Gastroesophageal sphincter (tissue), 3 donors: ENCODE measurements at regions not wholly inside any gene's neighbourhood (a gene's known extent, or its start where the extent isn't known, plus 50 kb on each side); places are given as distances from the start of the nearest gene placed in this dataset.

ENCODE experiments used
- CTCF ChIP-seq, 4 experiments: fragments of 200-600 bp in 2 of 4; fragments of 450-650 bp in 2 of 4; sonication (generic) in 1 of 4; IDR thresholded peaks; one replicate each; pipeline ENCODE4 v1.5.1; 2017 to 2019; ENCODE audit warnings: antibody characterized with exemption in 4 of 4, mild to moderate bottlenecking in 2 of 4, moderate library complexity in 2 of 4
- EP300 ChIP-seq: sonication (generic); formaldehyde crosslinking; IDR thresholded peaks from one replicate; pipeline ENCODE4 v1.6.1; 2017; ENCODE audit warnings: antibody characterized with exemption, mild to moderate bottlenecking
- POLR2A ChIP-seq, 2 donors: fragments of 450-650 bp; IDR thresholded peaks; one replicate each; pipeline ENCODE4 v1.6.1; 2017; ENCODE audit warnings: antibody characterized with exemption in 2 of 2, mild to moderate bottlenecking in 2 of 2, moderate library complexity in 1 of 2
- POLR2AphosphoS5 ChIP-seq: sonication (generic); formaldehyde crosslinking; IDR thresholded peaks from one replicate; pipeline ENCODE4 v1.6.1; 2017; ENCODE audit warnings: antibody characterized with exemption

- TF ChIP-seq CTCF (IDR thresholded peaks at IDR 0.05) (no peak), POLR2AphosphoS5 (no peak), EP300 (no peak), POLR2A (IDR thresholded peaks at IDR 0.05) (no peak)
Observed at GRCh38 chr6:28770732-28771131, 153.1 kb downstream of the TRIM27 start.
